NCI-H1694 treated with DMSO at 0.1 percent for 48 hours (cell line): ENCODE measurements at regions not wholly inside any gene's neighbourhood (a gene's known extent, or its start where the extent isn't known, plus 50 kb on each side); places are given as distances from the start of the nearest gene placed in this dataset.
"Not testable (repeated sequence)": the region's sequence is repeated elsewhere in the genome, so short reads cannot be mapped to it uniquely, and the experiment has no call there.

Source experiments
- DNase-seq: peaks from one replicate; lab custom pipeline; 2025; lab: John Stamatoyannopoulos, UW

- no peak for DNase-seq
Observed at GRCh38 chr12:30203981-30204380, 420.2 kb upstream of the TMTC1 start.

- no peak for DNase-seq
Observed at GRCh38 chr12:30202521-30203254, 418.9 kb upstream of the TMTC1 start.

DNA sequence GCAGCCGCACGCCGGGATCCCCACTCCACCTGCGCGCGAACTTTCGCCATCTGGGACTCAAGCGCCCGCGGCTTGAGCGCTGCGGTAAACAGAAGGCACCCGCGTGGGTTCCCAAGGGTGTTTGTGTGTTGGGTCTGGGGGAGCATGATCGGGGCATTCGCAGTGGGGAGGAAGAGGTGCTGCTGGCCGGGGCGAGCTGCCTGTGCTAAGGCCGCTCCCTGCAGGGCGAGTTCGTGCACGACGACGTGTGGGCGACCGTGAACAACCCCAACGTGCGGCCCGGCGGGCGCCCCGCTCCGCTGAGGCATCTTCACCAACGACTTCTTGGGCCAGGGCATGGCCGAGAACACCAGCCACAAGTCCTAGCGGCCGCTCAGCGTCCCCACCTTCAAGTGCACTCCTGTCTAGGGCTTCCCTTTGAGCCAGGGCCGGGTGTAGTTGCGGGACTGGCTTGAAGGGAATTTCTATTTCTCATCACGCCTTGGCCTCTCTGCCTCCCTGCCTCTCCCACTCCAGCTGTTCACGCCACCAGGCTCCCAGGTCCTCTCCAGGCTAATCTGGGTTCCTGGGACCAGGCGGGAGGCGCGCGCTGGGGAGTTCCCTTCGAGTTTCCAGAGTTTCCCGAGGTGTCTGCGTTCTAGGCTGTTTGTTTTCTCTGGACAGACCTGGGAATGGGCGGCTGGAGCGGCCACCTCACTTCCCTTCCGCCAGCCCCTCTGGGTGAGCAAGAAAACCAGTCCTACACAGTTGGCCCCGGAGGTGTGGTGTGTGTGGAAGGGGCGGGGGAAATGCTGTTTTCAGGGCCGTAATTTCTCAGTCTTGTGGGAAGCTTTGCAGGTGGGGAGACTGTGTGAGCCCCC, 417.8 kb upstream of the TMTC1 start:
- no peak for DNase-seq

DNA sequence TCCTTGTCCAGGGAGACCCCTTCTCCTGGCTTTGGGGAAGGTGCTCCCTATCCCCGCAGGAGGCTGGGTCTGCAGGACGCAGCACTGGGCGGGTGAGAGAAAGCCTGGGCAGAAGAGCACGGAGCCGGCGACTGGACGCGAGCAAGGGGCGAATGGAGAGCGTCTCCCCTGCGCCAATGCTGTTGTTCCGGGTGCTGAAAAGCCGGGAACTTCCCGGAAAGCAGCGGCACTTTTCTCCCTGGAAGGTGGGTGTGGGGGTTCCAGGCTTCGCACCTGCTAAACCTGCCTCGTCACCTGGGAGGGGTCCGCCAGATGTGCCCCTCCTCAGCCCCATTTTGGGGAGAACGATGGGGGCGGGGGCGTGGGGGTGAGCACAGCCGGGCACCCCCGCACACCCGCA, 417.1 kb upstream of the TMTC1 start:
- DNase-seq, result no peak

DNA sequence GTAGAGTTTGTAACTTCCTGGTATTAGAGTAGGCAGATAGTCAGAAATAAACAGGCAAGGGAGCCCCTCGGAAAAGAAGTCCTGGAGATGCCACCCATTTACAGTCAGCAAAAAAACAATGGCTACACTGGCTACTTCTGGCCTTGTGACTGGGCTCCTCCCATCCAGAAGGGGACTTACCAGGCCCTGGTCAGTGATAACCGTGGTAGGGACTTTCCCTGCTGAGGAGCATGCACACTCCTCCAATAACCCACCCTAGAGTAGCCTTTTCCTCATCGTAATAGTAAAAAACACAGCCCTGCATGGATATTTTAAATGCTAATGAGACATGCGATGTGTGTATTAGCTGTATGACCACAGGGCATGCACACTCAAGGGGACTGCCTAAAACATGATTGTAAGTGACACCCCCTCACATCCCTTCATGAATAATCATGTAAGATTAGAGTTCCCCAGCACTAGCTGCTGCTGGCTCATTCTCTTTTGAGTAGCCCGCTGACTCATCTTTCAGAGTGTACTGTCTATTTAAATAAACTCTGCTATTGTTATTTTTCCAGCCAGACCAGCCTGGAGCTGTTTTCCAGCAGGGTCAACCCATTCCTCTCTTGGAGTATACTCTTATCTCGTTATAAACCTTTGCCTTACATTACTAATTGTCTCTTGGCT, 413.8 kb upstream of the TMTC1 start:
- DNase-seq, result no peak

DNA sequence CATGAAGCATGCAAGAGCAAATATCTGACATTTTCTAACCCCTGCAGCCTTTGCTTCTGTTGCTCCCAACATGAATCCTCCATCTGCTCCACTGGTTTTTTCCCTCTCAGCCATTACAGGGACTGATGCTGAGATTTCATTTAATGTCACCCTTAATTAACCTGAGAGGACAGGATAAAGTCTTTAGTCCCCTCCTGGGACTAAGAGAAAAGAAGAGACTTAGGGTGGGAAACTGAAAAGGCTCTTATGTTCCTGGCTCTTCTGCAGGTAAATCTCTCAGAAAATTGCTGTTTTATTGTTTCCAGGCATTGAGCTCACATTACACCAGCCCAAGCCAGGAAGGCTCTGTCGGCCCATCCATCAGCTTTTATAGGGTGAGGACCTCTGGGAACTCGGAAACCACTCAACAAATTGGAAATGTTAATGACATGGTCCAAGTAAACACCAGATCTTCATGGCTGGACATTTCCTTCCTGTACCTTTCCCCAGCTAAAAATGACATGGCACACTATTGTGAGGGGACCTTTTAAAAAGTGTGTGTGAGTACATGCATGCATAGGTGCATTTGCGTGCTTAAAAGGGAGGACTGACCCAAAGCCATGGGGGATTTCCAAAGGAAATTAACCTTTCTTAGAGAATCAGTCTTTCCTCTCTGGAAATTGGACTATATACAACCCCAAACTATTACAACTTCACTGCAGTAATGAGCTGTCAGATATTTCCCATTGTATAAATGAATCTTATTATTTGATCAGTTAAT, 408.1 kb upstream of the TMTC1 start:
- DNase-seq, result no peak

GRCh38 chr12:30188602-30189326, 405.0 kb upstream of the TMTC1 start:
- no peak for DNase-seq

DNA sequence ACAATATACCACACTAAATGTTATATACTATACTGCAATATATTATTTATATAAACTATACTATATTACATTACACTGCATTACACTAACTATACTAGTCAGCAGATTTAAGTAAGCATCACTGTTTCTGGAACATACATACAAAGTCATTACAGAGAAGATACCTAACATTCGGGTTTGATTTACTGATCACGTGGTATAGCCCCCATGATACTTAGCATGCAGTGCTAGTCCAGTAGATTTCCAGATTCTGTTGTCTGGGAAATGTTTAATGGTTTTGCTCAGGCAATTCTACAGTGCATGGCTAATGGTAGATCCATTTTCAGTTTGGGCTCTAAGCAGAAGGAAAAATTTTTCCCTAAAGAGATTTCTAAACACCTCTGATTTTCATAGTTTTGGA, 403.7 kb upstream of the TMTC1 start:
- no peak for DNase-seq

DNA sequence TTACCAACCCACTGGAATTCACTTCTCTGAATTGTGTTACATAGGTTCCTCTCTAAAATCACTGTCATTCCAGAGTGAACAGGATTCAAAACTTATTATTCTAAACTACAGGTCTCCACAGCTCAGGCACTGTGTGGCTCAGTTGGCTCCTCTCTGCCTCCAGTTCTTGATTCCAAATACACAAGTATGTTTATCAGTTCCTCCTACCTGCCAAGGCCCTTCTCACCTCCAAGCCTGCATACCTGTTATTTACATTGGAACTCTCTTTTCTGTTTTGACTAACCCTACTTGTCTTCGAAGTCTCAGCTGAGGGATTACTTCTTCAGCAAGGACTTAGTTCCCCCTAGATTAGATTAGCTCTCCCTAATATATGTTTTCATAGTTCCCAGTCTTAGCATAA, 397.6 kb upstream of the TMTC1 start:
- no peak for DNase-seq

DNA sequence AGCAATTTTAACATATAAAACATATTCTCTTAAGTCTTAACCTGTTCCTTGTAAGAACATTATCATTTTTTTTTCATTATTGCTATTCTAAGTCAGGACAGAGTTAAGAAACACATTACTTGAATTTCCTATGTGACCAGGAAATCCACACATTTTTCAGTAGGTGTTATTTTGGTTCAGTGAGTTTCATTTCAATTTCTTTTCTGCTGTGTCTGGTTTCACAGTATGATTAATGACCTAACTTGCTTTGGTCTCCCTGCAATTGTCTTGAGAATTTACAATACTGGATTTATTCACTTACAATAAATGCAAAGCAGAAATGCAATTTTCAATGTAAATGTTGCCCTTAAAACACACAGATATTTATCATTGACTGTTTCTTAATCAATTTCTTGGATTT, 396.9 kb upstream of the TMTC1 start:
- no peak for DNase-seq

DNA sequence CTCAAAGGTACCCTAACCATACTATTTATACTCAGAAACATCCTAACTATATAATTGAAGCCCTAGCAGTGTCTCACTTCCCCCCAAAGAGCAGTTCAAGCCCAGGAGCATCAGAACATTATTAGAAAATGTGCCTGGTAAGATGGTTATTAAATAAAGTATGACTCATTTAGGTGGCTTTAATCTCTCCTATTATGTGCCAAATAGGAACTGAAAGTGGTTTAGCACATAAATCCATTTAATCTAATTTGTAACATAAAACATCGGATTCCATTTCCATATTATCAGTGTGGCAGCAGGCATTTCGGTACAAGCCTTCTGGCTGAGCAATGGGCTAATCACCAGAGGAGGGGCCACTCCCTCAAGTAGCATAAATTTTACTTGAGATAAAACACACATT, 395.2 kb upstream of the TMTC1 start:
- no peak for DNase-seq

- no peak for DNase-seq
Observed at GRCh38 chr12:30169839-30170591, 386.3 kb upstream of the TMTC1 start.

- no peak for DNase-seq
Observed at GRCh38 chr12:30166006-30166795, 382.5 kb upstream of the TMTC1 start.

DNA sequence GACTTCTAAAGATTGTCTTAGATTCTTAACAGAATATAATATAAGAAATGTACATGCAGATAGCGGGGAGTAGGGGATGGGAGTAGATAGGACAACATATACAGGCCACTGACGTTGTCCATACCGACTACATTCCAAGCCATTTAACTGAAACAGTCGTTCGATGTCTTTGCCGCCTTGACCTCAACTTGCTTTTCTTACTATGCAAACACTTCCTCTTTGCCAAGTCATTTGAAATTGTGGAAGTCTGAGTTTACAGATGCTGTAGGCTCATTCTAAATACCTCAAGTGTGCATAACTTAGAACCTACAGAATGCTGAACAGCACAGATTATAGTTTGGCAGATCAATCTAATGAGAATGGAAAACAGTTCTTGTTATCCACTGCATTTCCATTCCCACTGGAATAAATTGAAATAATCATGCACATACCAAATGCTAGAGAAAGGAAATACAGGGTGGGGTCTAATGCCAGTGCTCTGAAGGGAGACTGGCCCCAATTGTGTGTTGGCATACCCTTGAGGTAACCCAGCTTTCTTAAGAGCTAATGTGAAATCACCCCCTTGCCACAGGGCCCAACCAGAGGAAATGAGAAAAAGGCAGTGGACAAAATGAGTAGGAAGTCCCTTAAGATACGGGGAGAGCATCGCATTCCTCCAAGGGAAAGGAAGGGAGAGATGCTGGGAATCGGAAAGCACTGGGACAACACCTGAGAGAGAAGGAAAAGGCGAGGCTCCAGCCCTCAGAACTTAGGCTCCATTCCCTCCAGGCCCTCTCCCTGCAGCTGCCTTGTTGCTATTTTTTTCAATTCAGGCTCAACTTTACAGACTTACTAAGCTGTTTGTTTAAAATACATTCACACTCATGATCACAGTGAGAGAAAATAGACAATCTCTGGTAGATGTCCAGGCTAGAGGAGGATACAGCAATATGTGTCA, 380.9 kb upstream of the TMTC1 start:
- no peak for DNase-seq

GRCh38 chr12:30156833-30157232, 373.1 kb upstream of the TMTC1 start:
- not testable (repeated sequence) for DNase-seq

DNA sequence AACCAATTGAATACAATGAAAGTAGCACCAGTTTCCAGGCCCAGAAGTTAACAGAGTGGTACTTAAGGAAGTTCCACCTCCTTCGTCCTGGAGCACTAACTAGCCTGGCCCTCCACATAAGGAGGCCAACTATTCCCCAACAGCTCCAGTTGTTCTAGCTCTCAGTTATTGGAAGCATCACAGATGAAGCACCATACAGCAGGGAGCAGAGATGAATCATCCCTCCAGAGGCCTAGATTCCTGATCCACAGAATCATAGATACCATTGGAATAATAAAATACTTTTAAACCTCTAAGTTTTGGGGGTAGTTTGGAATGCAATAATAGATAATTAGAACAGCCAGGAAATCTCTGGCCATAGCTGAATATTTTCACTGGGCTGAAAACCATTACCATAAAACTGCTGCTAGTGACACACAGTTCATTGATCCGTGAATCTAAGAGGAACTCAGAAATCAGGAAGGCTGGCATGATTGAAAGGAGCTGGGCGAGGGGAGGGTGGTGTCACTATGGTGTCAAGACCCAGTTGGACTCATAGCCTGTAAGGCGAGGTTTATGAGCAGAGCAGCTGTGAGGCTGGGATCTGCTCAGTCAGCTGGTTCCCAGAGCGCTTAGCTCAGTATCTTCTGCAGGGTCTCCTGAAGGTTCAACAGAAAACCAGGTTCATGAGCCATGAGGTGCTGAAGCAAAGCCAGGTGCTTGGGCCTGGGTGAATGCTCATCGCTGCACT, 371.4 kb upstream of the TMTC1 start:
- no peak for DNase-seq

DNA sequence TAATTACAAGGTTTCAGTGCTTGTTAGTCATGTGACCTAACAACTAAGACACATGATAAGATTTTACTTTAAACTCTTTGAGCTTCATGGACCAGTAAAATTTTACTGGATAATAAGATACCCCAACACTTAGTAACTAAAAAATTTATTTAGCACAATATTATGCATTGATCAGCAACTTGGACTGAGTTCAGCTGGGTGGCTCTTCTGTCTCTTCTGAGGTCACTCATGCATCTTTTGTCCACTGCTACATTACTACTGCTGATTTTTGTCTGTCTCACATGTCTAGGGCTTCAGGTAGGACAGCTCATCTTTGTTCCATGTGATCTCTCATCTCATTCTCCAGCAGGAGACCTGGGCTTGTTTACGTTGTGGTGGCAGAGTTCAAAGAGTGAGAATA, 370.2 kb upstream of the TMTC1 start:
- no peak for DNase-seq

- DNase-seq, result no peak
Observed at GRCh38 chr12:30152705-30153104, 369.0 kb upstream of the TMTC1 start.
